ENCODE measurements at regions not wholly inside any gene's neighbourhood (a gene's known extent, or its start where the extent isn't known, plus 50 kb on each side); places are given as distances from the start of the nearest gene placed in this dataset.
A peak's percentile ranks its signal among the peaks of the same experiment; 100 is the strongest.

GRCh38 chr13:105774739-105775460 lies 760.6 kb downstream of the EFNB2 start:
- Histone ChIP-seq H3K27me3 (ENCODE audit: insufficient read depth, low read length) (no peaks in the 10 kb centered on the region), H3K79me2 (ENCODE audit: insufficient read depth, low read length) (no peaks in the 10 kb centered on the region), H3K4me2 (ENCODE audit: insufficient read depth, low read length) (no peak overlapping the region), H3K9me3 (ENCODE audit: low read depth, low read length) (no peaks in the 10 kb centered on the region), H3K4me3 (ENCODE audit: insufficient read depth, low read length) (no peak overlapping the region), H3K4me1 (ENCODE audit: insufficient read depth, low read length) (no peaks in the 10 kb centered on the region), H3K27ac (ENCODE audit: low read depth, low read length) (no peak overlapping the region), H4K20me1 (ENCODE audit: insufficient read depth, low read length) (no peaks in the 10 kb centered on the region), H3K36me3 (ENCODE audit: insufficient read depth, low read length) (no peaks in the 10 kb centered on the region), H2AFZ (ENCODE audit: low read length) (no peak overlapping the region)
- TF ChIP-seq CTCF (IDR thresholded peaks at IDR 0.05; ENCODE audit: extremely low read depth, low read depth, low read length), result no peak
- DNase-seq (ENCODE audit: insufficient read length, low spot score, missing footprints), result no peak

GRCh38 chr13:105773863-105774538 lies 761.5 kb downstream of the EFNB2 start:
- DNase-seq (ENCODE audit: insufficient read length, low spot score, missing footprints), result peak; percentile 51
- H2AFZ ChIP-seq (ENCODE audit: low read length), result no peak overlapping the region
- no peaks in the 10 kb centered on the region for H3K79me2 ChIP-seq (ENCODE audit: insufficient read depth, low read length)
- no peaks in the 10 kb centered on the region for H3K36me3 ChIP-seq (ENCODE audit: insufficient read depth, low read length)
- H3K27me3 ChIP-seq (ENCODE audit: insufficient read depth, low read length), result no peaks in the 10 kb centered on the region
- no peak overlapping the region for H3K4me2 ChIP-seq (ENCODE audit: insufficient read depth, low read length)
- H3K4me3 ChIP-seq (ENCODE audit: insufficient read depth, low read length), result no peak overlapping the region
- no peak overlapping the region for H3K27ac ChIP-seq (ENCODE audit: low read depth, low read length)
- no peaks in the 10 kb centered on the region for H4K20me1 ChIP-seq (ENCODE audit: insufficient read depth, low read length)
- no peak for TF ChIP-seq CTCF (IDR thresholded peaks at IDR 0.05; ENCODE audit: extremely low read depth, low read depth, low read length)
- H3K9me3 ChIP-seq (ENCODE audit: low read depth, low read length), result no peaks in the 10 kb centered on the region
- no peaks in the 10 kb centered on the region for H3K4me1 ChIP-seq (ENCODE audit: insufficient read depth, low read length)

GRCh38 chr13:105773241-105773640 lies 762.2 kb downstream of the EFNB2 start:
- no peak overlapping the region for H3K27ac ChIP-seq (ENCODE audit: low read depth, low read length)
- H3K4me3 ChIP-seq (ENCODE audit: insufficient read depth, low read length), result no peak overlapping the region
- TF ChIP-seq CTCF (IDR thresholded peaks at IDR 0.05; ENCODE audit: extremely low read depth, low read depth, low read length), result no peak
- no peaks in the 10 kb centered on the region for H3K9me3 ChIP-seq (ENCODE audit: low read depth, low read length)
- no peak for DNase-seq (ENCODE audit: insufficient read length, low spot score, missing footprints)
- no peaks in the 10 kb centered on the region for H4K20me1 ChIP-seq (ENCODE audit: insufficient read depth, low read length)
- no peaks in the 10 kb centered on the region for H3K36me3 ChIP-seq (ENCODE audit: insufficient read depth, low read length)
- H2AFZ ChIP-seq (ENCODE audit: low read length), result no peak overlapping the region
- H3K4me1 ChIP-seq (ENCODE audit: insufficient read depth, low read length), result no peaks in the 10 kb centered on the region
- no peak overlapping the region for H3K4me2 ChIP-seq (ENCODE audit: insufficient read depth, low read length)
- no peaks in the 10 kb centered on the region for H3K27me3 ChIP-seq (ENCODE audit: insufficient read depth, low read length)
- no peaks in the 10 kb centered on the region for H3K79me2 ChIP-seq (ENCODE audit: insufficient read depth, low read length)

GRCh38 chr13:105764486-105764885 lies 771.0 kb downstream of the EFNB2 start:
- H3K79me2 ChIP-seq (ENCODE audit: insufficient read depth, low read length), result no peaks in the 10 kb centered on the region
- no peak overlapping the region for H2AFZ ChIP-seq (ENCODE audit: low read length)
- no peaks in the 10 kb centered on the region for H3K9me3 ChIP-seq (ENCODE audit: low read depth, low read length)
- no peak overlapping the region for H3K4me3 ChIP-seq (ENCODE audit: insufficient read depth, low read length)
- H3K4me2 ChIP-seq (ENCODE audit: insufficient read depth, low read length), result no peak overlapping the region
- no peaks in the 10 kb centered on the region for H4K20me1 ChIP-seq (ENCODE audit: insufficient read depth, low read length)
- no peak for TF ChIP-seq CTCF (IDR thresholded peaks at IDR 0.05; ENCODE audit: extremely low read depth, low read depth, low read length)
- H3K27me3 ChIP-seq (ENCODE audit: insufficient read depth, low read length), result no peaks in the 10 kb centered on the region
- DNase-seq (ENCODE audit: insufficient read length, low spot score, missing footprints), result no peak
- no peaks in the 10 kb centered on the region for H3K4me1 ChIP-seq (ENCODE audit: insufficient read depth, low read length)
- H3K27ac ChIP-seq (ENCODE audit: low read depth, low read length), result no peak overlapping the region
- no peaks in the 10 kb centered on the region for H3K36me3 ChIP-seq (ENCODE audit: insufficient read depth, low read length)

Data from osteoblast (primary cell).